ENCODE measurements at regions not wholly inside any gene's neighbourhood (a gene's known extent, or its start where the extent isn't known, plus 50 kb on each side); places are given as distances from the start of the nearest gene placed in this dataset.

- TF ChIP-seq CTCF (IDR thresholded peaks at IDR 0.05) (no peak), EZH2 (IDR thresholded peaks at IDR 0.05) (no peak)
These were observed 184.5 kb upstream of the VRK2 start for GRCh38 chr2:57862153-57862552.
